Esophagus muscularis mucosa (tissue), 4 donors: ENCODE measurements at regions not wholly inside any gene's neighbourhood (a gene's known extent, or its start where the extent isn't known, plus 50 kb on each side); places are given as distances from the start of the nearest gene placed in this dataset.

ENCODE experiments used
- DNase-seq: peaks from one replicate; pipeline ENCODE4 v3.0.0-alpha.2; 2017; ENCODE audit errors: extremely low spot score
- H3K27ac ChIP-seq, 4 donors: fragments of 200-600 bp; sonication (generic); replicated peaks in 1 of 4; 1 replicate in 3 of 4; 2 replicates in 1 of 4; pipeline ENCODE4 v1.5.1; 2016 to 2019; ENCODE audit warnings: mild to moderate bottlenecking in 1 of 4
- H3K27me3 ChIP-seq, 4 donors: fragments of 200-600 bp; sonication (generic); one replicate each; pipeline versions ENCODE4 v1.5.1 to v1.6.0; 2016 to 2019
- H3K36me3 ChIP-seq, 4 donors: fragments of 200-600 bp; sonication (generic); one replicate each; pipeline ENCODE4 v1.5.1; 2016 to 2019
- H3K4me1 ChIP-seq, 4 donors: fragments of 200-600 bp; sonication (generic); one replicate each; pipeline ENCODE4 v1.5.1; 2016 to 2019
- H3K4me3 ChIP-seq, 4 donors: fragments of 200-600 bp; sonication (generic); 1 replicate in 2 of 4; 2 replicates in 2 of 4; pipeline ENCODE4 v1.5.1; 2016 to 2019; ENCODE audit warnings: mild to moderate bottlenecking in 4 of 4, moderate library complexity in 1 of 4
- H3K9me3 ChIP-seq, 4 donors: fragments of 200-600 bp; sonication (generic); 1 replicate in 3 of 4; 2 replicates in 1 of 4; pipeline ENCODE4 v1.5.1; 2016 to 2019
- CTCF ChIP-seq, 3 experiments: fragments of 200-600 bp in 2 of 3; fragments of 450-650 bp in 1 of 3; sonication (generic) in 2 of 3; IDR thresholded peaks; one replicate each; pipeline ENCODE4 v1.5.1; 2017 to 2019; ENCODE audit warnings: antibody characterized with exemption in 3 of 3, mild to moderate bottlenecking in 2 of 3, moderate library complexity in 1 of 3
- EP300 ChIP-seq: sonication (generic); formaldehyde crosslinking; IDR thresholded peaks from one replicate; pipeline ENCODE4 v1.6.1; 2017; ENCODE audit warnings: antibody characterized with exemption
- POLR2A ChIP-seq: fragments of 450-650 bp; IDR thresholded peaks from one replicate; pipeline ENCODE4 v1.6.1; 2017; ENCODE audit warnings: antibody characterized with exemption, moderate library complexity, mild to moderate bottlenecking, low read depth
- POLR2AphosphoS5 ChIP-seq, 2 donors: sonication (generic); formaldehyde crosslinking; IDR thresholded peaks; one replicate each; pipeline ENCODE4 v1.6.1; 2017; ENCODE audit warnings: antibody characterized with exemption in 2 of 2
- WGBS: methylation state at CpG from one replicate; pipeline ENCODE4 v1.1.5; 2018; 5-methylcytosine and 5-hydroxymethylcytosine counted together
- intact Hi-C: fragments of 100-400 bp; cut with DNase I; formaldehyde crosslinking; loops from one replicate; pipeline ENCODE4 v1.15.1; 2023

DNA sequence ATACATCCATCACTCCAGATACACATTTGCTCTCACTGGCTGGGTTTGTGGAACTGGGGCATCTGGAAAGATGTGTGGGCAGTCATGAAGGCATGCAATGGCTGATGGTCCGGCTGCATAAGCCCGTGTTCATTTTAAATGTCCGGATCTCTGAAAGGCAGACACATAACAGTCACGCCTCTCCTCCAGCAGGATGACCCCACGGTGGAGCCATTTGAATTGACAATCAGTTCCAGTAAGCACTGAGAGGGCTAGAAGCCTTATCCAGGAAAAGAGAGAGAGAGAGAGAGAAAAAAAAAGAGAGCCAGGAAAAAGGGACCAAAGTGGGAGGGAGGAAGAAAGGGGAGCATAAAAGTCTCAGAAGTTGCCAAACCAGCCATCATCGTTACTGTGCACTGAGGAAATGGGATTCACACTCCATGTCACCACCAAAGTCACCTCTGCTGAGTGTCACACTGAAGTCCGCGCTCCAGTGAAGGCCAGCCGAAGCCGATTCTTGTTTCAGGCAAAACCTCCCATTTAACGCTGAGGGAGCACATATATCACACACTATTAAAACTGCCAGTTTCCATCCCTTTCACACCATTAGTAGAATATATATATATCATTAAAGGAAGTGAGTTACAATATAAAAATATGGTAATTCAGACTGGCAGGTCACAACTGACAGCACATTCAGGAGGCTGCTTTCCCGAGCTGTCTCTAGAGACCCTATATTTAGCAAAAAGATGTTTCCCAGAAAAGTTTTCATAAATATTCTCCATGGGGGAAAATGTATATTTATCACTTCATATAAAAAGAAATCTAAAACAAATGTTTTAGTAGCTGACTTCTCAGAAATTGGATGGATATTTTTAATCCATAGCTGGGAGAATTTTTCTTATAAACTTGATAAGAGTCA lies 142.0 kb downstream of the ACTR3 start:
- intact Hi-C loops = no loop called here
- no peaks in the 10 kb centered on the region for H3K36me3 ChIP-seq
- H3K27ac ChIP-seq = no peak overlapping the region
- 80% methylated on average over 12 of the region's 12 CpGs for WGBS
- H3K4me1 ChIP-seq = no peaks in the 10 kb centered on the region
- TF ChIP-seq EP300 = no peak
- no peak for TF ChIP-seq CTCF (IDR thresholded peaks at IDR 0.05)
- TF ChIP-seq POLR2A = no peak
- TF ChIP-seq POLR2AphosphoS5 (IDR thresholded peaks at IDR 0.05) = no peak
- DNase-seq = peak; percentile 47
- peaks cover 0 to 5% (median 0%) of the 10 kb centered on the region in 4 donors for H3K9me3 ChIP-seq
- no peaks in the 10 kb centered on the region for H3K27me3 ChIP-seq
- no peak overlapping the region for H3K4me3 ChIP-seq

DNA sequence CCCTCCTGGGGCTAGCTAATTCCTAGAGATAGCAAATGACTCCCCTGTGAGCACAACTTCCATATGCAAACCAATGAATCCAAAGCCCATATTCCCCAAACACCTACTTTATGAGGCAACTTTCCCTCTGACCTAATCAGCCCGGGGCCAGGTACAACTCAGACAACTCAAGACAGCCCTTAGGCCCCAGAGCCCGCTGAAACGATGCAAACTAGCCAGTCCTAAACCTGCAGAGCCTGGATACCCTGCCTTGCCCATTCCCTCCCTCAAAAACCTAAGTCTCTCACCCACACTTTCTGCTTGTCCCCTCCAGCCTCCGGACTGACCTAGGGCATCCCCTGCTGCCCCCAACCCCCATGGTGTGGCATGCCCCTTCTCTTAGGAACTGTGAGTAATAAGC lies 142.8 kb downstream of the ACTR3 start:
- peak; percentile 55 for DNase-seq
- intact Hi-C loops = no loop called here
- WGBS = 70% methylated on average over 4 of the region's 4 CpGs
- no peaks in the 10 kb centered on the region for H3K4me1 ChIP-seq
- peaks cover 0 to 5% (median 0%) of the 10 kb centered on the region in 4 donors for H3K9me3 ChIP-seq
- no peak overlapping the region for H3K4me3 ChIP-seq
- no peaks in the 10 kb centered on the region for H3K27me3 ChIP-seq
- no peaks in the 10 kb centered on the region for H3K36me3 ChIP-seq
- TF ChIP-seq POLR2A (no peak), POLR2AphosphoS5 (IDR thresholded peaks at IDR 0.05) (no peak), EP300 (no peak), CTCF (IDR thresholded peaks at IDR 0.05) (no peak)
- no peak overlapping the region for H3K27ac ChIP-seq

DNA sequence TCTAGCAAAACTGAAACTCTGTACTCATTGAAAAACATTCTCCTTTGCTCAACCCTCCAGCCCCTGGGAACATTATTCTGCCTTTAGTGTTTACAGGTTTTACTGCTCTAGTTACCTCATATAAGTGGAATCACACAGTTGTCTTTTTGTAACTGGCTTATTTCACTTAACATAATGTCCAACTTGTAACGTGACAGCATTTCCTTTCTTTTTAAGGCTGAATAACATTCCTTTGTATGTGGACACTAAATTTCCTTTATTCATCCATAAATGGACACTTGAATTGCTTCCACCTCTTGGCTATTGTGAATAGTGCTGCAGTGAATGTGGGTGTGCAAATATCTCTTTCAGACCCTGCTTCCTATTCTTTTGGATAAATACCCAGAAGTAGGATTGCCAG lies 144.9 kb downstream of the ACTR3 start:
- H3K4me3 ChIP-seq = no peak overlapping the region
- no peaks in the 10 kb centered on the region for H3K36me3 ChIP-seq
- no peaks in the 10 kb centered on the region for H3K4me1 ChIP-seq
- DNase-seq = no peak
- 10% methylated on average over 1 of the region's 1 CpG for WGBS
- intact Hi-C loops = no loop called here
- no peak overlapping the region for H3K27ac ChIP-seq
- H3K9me3 ChIP-seq = no peaks in the 10 kb centered on the region
- no peaks in the 10 kb centered on the region for H3K27me3 ChIP-seq
- no peak for TF ChIP-seq POLR2AphosphoS5 (IDR thresholded peaks at IDR 0.05)
- no peak for TF ChIP-seq POLR2A
- TF ChIP-seq CTCF (IDR thresholded peaks at IDR 0.05) = no peak
- TF ChIP-seq EP300 = no peak

GRCh38 chr2:114038710-114039109 lies 148.8 kb downstream of the ACTR3 start:
- intact Hi-C loops = no loop called here
- H3K27me3 ChIP-seq = no peaks in the 10 kb centered on the region
- no peaks in the 10 kb centered on the region for H3K36me3 ChIP-seq
- H3K4me3 ChIP-seq = no peak overlapping the region
- no peak for TF ChIP-seq POLR2AphosphoS5 (IDR thresholded peaks at IDR 0.05)
- no peak for TF ChIP-seq CTCF (IDR thresholded peaks at IDR 0.05)
- no peak for TF ChIP-seq EP300
- TF ChIP-seq POLR2A = no peak
- WGBS = 96% methylated on average over 3 of the region's 3 CpGs
- DNase-seq = no peak
- H3K4me1 ChIP-seq = no peaks in the 10 kb centered on the region
- no peaks in the 10 kb centered on the region for H3K9me3 ChIP-seq
- H3K27ac ChIP-seq = no peak overlapping the region
